ENCODE measurements at regions not wholly inside any gene's neighbourhood (a gene's known extent, or its start where the extent isn't known, plus 50 kb on each side); places are given as distances from the start of the nearest gene placed in this dataset.

DNA sequence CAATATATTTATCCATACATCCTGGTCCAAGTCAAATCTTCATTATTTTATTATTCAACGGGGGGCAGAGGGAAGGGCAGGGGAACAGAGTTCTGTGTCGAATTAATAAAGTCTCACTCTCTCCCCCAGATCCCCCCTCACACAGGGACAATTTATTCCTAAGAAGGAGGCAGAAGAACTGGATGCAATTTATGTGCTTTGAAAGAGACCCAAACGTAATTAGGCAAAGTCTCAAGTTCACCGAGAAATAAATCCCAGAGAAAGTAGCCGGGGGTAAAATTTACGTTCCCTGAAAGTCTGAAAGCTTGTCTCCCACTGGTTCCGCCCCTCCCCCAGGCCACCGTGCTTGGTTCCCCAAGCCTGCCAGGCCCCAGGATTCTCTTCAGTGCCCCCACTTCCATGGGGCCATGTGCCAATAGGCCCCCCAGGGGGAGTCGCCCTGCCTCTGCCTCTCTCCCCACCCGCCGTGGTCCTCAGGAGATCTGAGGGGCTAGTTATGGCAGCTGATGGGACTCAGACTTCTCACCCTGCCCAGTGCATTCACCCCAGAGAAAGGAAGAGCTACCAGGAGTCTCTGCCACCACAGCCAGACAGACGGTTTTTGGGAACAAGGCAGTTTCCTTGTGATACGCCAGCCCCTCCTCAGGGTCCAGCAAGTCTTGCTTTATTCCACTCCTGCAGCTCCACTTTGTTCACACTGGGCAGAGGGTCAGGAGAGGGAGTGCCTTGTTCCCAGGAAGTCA is 215.5 kb downstream of the CYP26B1 start:
- WGBS (ENCODE audit: insufficient coverage, insufficient replicate concordance, low lambda C conversion rate, missing lambda C conversion rate) = 38% methylated on average over 13 of the region's 13 CpGs

DNA sequence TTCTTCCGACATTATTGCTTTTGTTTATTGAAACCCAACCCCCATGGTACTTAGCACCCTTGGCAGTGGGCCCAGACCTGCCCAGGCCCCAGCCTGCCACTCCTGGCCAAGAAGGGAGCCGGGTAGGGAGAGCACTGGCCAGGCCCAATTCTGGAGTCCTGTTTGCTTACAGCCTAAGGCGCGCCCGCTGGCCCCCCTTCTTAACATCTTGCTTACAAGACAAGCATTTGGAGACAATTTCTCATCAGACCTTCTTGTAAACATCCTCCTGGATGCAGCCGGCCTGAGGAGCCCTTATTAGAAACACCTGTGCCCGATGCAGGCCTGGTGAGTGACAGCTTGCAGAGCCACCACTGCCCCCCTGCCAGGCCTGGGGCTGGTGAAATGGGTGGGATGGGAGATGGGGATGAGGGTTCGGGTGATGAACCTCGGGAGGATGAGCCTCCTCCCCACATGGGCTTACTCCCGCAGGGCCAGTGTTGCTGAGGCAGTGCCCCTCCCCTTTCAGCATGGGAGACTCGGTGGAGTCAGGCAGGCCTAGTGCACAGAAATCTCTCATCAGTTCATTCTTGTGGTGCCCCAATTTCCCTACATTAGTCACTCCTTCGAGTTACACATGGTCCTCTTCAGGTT is 217.5 kb downstream of the CYP26B1 start:
- ATAC-seq = no peak
- in situ Hi-C loops (cut with MboI) = no loop called here
- no TSS peak for BruUV-seq (replicated peaks)
- no peaks in the 10 kb centered on the region for H3K4me1 ChIP-seq (ENCODE audit: control insufficient read depth, insufficient read depth, low read length)
- CTCF ChIA-PET = no interaction called here
- H3K27ac ChIP-seq (ENCODE audit: control insufficient read depth, insufficient read depth) = no peak overlapping the region
- no peak overlapping the region for H3K4me3 ChIP-seq
- SMC1A ChIA-PET (ENCODE audit: uncharacterized antibody, unreplicated experiment) = no interaction called here
- no peak overlapping the region for H3K4me2 ChIP-seq (ENCODE audit: control insufficient read depth, insufficient read depth)
- no peak for FAIRE-seq
- intact Hi-C loops (cut with micrococcal nuclease; ENCODE audit: unreplicated experiment) = no loop called here
- no peaks in the 10 kb centered on the region for H3K9me3 ChIP-seq (replicated peaks; ENCODE audit: control insufficient read depth, insufficient read depth, low read length)
- H4K20me1 ChIP-seq (ENCODE audit: control insufficient read depth, insufficient read depth) = no peaks in the 10 kb centered on the region
- H3K79me2 ChIP-seq (ENCODE audit: control insufficient read depth, insufficient read depth, low read length) = no peaks in the 10 kb centered on the region
- no peak overlapping the region for H3K9ac ChIP-seq (ENCODE audit: control insufficient read depth, insufficient read depth, low read length)
- 39% methylated on average over 12 of the region's 12 CpGs for WGBS (ENCODE audit: insufficient coverage, insufficient replicate concordance, low lambda C conversion rate, missing lambda C conversion rate)
- no peaks in the 10 kb centered on the region for H3K36me3 ChIP-seq (ENCODE audit: control insufficient read depth in 2 of 2, insufficient read depth in 2 of 2, low read length in 1 of 2)
- DNase-seq (ENCODE audit: low read depth, low spot score) = no peak
- no peak overlapping the region for H2AFZ ChIP-seq (ENCODE audit: control insufficient read depth, low read depth, low read length)
- RAD21 ChIA-PET (ENCODE audit: unreplicated experiment) = no interaction called here
- POLR2A ChIA-PET = no interaction called here
- no peaks in the 10 kb centered on the region for H3K27me3 ChIP-seq (replicated peaks in 1 of 2; ENCODE audit: control insufficient read depth in 2 of 2, insufficient read depth in 2 of 2, low read length in 1 of 2)
- TF ChIP-seq ZZZ3 (IDR thresholded peaks at IDR 0.05; ENCODE audit: control insufficient read depth, insufficient read length, low read depth) (no peak), KAT2A (conservative IDR thresholded peaks at IDR 0.05; ENCODE audit: control insufficient read depth, low read depth, low read length) (no peak), SMC3 (IDR thresholded peaks at IDR 0.05; ENCODE audit: borderline replicate concordance, low read length) (no peak), KLF5 (IDR thresholded peaks at IDR 0.05; ENCODE audit: partially characterized antibody) (no peak), POLR2A (IDR thresholded peaks at IDR 0.05; ENCODE audit: low read depth, low read length) (no peak), BACH1 (IDR thresholded peaks at IDR 0.05; ENCODE audit: borderline replicate concordance) (no peak)
- TF ChIP-seq, protein P1, sequence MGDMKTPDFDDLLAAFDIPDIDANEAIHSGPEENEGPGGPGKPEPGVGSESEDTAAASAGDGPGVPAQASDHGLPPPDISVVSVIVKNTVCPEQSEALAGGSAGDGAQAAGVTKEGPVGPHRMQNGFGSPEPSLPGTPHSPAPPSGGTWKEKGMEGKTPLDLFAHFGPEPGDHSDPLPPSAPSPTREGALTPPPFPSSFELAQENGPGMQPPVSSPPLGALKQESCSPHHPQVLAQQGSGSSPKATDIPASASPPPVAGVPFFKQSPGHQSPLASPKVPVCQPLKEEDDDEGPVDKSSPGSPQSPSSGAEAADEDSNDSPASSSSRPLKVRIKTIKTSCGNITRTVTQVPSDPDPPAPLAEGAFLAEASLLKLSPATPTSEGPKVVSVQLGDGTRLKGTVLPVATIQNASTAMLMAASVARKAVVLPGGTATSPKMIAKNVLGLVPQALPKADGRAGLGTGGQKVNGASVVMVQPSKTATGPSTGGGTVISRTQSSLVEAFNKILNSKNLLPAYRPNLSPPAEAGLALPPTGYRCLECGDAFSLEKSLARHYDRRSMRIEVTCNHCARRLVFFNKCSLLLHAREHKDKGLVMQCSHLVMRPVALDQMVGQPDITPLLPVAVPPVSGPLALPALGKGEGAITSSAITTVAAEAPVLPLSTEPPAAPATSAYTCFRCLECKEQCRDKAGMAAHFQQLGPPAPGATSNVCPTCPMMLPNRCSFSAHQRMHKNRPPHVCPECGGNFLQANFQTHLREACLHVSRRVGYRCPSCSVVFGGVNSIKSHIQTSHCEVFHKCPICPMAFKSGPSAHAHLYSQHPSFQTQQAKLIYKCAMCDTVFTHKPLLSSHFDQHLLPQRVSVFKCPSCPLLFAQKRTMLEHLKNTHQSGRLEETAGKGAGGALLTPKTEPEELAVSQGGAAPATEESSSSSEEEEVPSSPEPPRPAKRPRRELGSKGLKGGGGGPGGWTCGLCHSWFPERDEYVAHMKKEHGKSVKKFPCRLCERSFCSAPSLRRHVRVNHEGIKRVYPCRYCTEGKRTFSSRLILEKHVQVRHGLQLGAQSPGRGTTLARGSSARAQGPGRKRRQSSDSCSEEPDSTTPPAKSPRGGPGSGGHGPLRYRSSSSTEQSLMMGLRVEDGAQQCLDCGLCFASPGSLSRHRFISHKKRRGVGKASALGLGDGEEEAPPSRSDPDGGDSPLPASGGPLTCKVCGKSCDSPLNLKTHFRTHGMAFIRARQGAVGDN (IDR thresholded peaks at IDR 0.05) = no peak
- TF ChIP-seq, protein P2, sequence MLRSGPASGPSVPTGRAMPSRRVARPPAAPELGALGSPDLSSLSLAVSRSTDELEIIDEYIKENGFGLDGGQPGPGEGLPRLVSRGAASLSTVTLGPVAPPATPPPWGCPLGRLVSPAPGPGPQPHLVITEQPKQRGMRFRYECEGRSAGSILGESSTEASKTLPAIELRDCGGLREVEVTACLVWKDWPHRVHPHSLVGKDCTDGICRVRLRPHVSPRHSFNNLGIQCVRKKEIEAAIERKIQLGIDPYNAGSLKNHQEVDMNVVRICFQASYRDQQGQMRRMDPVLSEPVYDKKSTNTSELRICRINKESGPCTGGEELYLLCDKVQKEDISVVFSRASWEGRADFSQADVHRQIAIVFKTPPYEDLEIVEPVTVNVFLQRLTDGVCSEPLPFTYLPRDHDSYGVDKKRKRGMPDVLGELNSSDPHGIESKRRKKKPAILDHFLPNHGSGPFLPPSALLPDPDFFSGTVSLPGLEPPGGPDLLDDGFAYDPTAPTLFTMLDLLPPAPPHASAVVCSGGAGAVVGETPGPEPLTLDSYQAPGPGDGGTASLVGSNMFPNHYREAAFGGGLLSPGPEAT (IDR thresholded peaks at IDR 0.05; ENCODE audit: low read depth) = no peak

More for the DNA sequence above, 215.5 kb downstream of the CYP26B1 start:
- H3K36me3 ChIP-seq (ENCODE audit: control insufficient read depth in 2 of 2, insufficient read depth in 2 of 2, low read length in 1 of 2) = no peaks in the 10 kb centered on the region
- ChIA-PET SMC1A (ENCODE audit: uncharacterized antibody, unreplicated experiment) (no interaction called here), CTCF (interaction anchor here (1.3 kb wide), 1 partner anchor 9 kb away, joined by 7 read pairs; no protein-coding TSS in a partner anchor), RAD21 (ENCODE audit: unreplicated experiment) (no interaction called here), POLR2A (interaction anchor here (0.7 kb wide), 1 partner anchor 327 kb away, joined by 4 read pairs; no protein-coding TSS in a partner anchor)
- no peaks in the 10 kb centered on the region for H4K20me1 ChIP-seq (ENCODE audit: control insufficient read depth, insufficient read depth)
- in situ Hi-C loops (cut with MboI) (no loop called here), intact Hi-C loops (cut with micrococcal nuclease; ENCODE audit: unreplicated experiment) (no loop called here)
- no peak overlapping the region for H3K4me3 ChIP-seq
- H3K79me2 ChIP-seq (ENCODE audit: control insufficient read depth, insufficient read depth, low read length) = no peaks in the 10 kb centered on the region
- BruUV-seq (replicated peaks) = no TSS peak
- no peak for TF ChIP-seq HDAC6 (IDR thresholded peaks at IDR 0.05; ENCODE audit: unreplicated experiment)
- TF ChIP-seq CEBPB (IDR thresholded peaks at IDR 0.05; ENCODE audit: borderline replicate concordance in 1 of 2, low read depth in 2 of 2, low read length in 2 of 2) = no peak
- no peak for TF ChIP-seq NR2C2 (IDR thresholded peaks at IDR 0.05; ENCODE audit: borderline replicate concordance, control insufficient read depth, insufficient read length, low read depth)
- no peak for TF ChIP-seq HCFC1 (IDR thresholded peaks at IDR 0.05; ENCODE audit: low read length)
- no peaks in the 10 kb centered on the region for H3K4me1 ChIP-seq (ENCODE audit: control insufficient read depth, insufficient read depth, low read length)
- DNase-seq (ENCODE audit: low read depth, low spot score) = no peak
- ATAC-seq = no peak
- H3K9me3 ChIP-seq (replicated peaks; ENCODE audit: control insufficient read depth, insufficient read depth, low read length) = no peaks in the 10 kb centered on the region
- no peaks in the 10 kb centered on the region for H3K27me3 ChIP-seq (replicated peaks in 1 of 2; ENCODE audit: control insufficient read depth in 2 of 2, insufficient read depth in 2 of 2, low read length in 1 of 2)
- no peak overlapping the region for H2AFZ ChIP-seq (ENCODE audit: control insufficient read depth, low read depth, low read length)
- no peak overlapping the region for H3K27ac ChIP-seq (ENCODE audit: control insufficient read depth, insufficient read depth)
- no peak for FAIRE-seq
- no peak overlapping the region for H3K9ac ChIP-seq (ENCODE audit: control insufficient read depth, insufficient read depth, low read length)
- H3K4me2 ChIP-seq (ENCODE audit: control insufficient read depth, insufficient read depth) = no peak overlapping the region

All from GM12878 (cell line).